NCI-H1105 (cell line): ENCODE measurements at regions not wholly inside any gene's neighbourhood (a gene's known extent, or its start where the extent isn't known, plus 50 kb on each side); places are given as distances from the start of the nearest gene placed in this dataset.

Experiments used
- DNase-seq: peaks from one replicate; lab custom pipeline; 2025; lab: John Stamatoyannopoulos, UW

DNA sequence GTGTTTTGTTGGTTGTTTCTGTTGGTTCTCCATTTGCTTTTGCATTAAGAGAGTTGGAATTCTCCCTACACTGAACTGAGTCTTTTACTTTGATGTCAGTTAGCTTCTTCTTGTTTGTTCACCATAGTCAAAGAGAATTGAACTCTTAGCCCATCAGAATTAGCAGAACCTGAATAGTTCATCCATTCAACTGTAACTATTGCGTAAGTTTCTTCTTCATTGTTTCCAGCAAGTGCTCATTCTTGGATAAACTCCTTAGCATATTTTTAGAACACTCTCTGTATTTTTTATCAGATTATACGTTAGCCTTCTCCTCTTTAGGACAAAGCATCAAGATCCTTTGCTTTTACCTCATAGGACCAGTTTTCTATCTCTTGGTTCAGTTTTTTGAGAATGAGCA is 128.4 kb upstream of the RAB11FIP2 start:
- no peak for DNase-seq

DNA sequence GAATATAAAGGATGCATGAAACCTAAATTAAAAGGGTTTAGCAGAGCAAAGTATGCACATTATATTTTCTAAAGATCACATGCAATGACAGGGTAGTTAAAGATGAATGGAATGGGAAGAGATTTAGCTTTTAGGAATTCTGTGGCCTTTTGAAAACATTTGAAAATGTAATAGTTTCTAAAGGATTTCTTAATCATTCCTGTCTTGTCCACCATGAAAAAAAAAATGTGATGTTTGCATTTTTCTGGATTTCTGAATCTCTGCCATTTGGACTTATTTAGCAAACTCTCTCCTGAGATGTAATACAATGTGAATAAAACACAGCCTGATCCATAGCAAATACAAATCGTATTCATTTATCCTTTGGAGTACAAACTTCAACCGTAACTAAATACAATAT is 126.6 kb upstream of the RAB11FIP2 start:
- DNase-seq: no peak

DNA sequence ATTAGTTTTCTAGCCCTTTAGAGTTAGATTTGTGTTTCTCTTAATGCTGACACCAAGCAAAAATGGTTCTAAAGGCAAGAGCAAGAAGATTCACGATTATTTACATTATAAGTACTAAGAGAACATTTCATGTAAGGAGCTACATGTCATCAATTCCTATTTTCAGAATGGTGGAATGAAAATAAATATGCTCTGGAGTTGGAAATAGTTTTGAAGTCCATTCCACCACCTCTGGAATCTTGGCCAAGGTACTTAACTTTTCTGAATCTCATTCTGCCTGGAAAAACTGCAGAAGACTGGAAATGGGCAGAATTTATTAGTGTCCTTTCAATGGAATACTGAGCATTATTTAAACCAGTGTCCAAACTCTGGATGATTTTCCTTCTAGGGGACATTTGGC is 125.1 kb upstream of the RAB11FIP2 start:
- DNase-seq: no peak

DNA sequence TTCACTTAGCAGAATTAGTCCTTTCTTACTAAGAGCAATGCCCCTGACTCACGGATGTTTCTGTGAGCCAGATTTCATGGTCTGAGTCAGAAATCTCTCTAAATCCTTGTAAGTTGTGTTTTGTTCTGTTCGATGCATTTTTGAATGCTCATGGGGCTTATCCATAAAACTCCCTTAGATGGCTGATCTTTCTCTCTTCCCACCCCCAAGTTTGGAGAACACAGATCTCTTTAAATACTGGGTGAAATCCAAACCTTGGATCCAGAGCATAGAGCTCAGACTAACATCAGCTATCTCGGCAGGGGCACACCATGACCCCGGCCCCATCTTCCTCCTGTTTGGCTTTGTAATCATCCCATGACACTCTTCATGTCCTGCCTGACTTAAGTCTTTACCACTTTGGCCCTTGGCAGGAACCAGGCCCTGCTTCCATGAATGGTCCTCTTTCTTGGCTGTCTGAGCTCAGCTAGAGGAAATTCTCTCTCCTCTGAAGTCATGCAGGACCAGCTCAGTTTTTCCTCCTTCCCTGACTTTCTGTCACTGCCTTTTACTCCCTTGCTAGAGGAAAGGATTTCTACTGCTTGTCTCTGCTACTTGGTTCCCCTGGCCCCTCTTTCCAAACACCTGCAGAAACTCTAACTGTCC is 120.4 kb upstream of the RAB11FIP2 start:
- no peak for DNase-seq

DNA sequence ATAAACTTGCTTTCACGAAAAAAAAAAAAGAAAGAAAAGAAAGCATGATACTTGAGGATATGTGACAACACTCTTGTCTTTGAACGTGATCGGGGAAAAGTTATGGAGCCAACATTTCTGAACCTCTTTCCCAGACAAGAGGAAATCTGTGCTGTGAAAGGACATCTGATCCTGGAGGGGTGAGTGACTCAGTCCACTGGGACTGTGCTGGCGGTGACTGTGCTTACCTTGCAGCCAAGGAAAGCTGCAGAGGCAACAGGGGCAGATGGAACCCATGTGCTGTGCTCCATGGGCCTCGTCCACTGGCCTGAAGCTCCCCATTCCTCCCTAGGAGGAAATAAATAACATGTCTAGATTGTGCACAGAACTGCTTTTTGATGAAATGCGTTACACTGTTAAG is 116.5 kb upstream of the RAB11FIP2 start:
- no peak for DNase-seq

DNA sequence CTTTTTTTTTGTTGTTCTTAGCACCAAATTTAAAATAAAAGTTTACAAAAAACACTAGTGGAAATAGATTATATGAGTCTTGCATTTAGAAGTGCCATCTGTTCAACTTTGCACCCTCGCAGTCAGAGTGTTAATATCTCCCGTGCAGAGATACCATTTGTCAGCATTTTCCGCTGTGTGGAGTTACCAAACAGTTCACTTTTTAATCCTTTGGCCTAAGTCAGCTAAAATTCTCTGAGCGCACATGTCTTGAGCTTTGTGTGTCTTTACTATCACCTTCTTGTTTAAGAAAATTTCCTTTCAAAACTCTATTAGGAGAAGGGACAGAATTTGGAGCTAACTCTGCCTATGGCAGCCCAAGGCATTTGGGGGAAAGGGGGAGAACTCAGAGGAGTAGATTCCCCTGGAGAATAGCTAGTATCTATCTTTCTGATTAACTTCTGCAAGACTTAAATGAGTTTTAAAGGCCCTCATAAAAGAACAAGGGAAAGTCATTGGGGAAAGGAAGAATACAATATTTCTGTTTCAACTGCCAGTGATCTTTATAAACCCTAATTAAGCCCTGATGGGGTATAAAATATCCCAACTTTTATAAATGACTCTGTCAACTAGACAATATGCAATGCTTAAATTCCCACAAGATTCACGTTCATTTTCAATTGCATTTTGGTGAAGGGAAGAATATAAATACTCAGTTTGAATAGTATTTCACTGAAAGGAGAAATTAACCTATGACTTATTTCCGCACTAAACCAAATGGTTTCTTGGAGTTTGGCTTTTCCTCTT is 114.9 kb upstream of the RAB11FIP2 start:
- no peak for DNase-seq

DNA sequence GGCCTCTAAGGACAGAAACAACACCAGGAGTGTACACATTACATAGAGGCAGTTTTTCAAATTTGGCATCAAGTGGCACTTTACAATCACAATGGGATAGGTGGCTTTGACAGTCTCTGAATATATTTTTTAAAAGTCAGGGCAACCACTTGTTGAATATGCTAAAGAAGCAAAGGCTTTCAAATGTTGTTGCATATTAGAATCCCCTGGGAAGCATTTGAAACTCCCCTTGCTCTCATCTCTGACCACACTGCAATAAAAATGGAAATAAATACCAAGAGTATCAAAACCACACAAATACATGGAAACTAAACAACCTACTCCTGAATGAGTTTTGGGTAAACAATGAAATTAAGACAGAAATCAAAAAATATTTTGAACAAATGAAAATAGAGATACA is 106.5 kb upstream of the RAB11FIP2 start:
- DNase-seq: no peak

DNA sequence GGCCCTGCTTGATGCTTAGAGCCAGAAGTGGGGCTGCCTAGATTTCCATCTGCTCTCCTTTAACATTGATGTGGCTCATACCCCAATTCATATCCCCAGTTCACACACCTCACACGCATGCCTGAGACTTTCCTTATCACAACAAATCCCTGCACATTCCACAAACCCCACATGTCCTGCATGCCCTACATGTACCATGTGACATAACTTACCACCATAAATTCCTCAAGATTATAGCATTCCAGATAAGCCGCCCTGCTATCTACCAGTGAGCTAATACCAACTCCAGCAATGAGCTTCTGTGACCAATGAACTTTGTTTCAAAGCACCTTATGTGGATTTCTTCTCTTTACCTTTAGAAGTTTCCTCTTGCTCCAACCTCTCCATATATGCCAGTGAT is 104.7 kb upstream of the RAB11FIP2 start:
- DNase-seq: no peak

DNA sequence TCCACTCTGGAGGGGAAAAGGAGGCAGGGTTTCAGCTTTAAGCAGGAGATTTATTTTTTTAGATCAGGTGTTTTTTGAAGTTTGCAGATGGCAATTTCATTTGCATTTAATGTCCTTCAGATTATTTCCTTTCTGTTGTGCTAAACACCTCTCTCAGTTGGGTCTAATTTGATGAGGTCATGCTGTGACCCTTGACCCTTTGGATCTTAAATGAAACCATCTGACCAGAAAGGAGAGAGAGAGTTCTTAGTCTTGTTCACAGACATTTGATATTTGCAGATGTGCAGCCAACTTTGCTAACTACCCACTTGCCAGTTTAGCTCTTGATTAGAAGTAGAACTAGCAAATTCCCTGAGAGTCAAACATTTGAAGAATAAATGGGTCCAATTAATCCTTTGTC is 101.5 kb upstream of the RAB11FIP2 start:
- no peak for DNase-seq

DNA sequence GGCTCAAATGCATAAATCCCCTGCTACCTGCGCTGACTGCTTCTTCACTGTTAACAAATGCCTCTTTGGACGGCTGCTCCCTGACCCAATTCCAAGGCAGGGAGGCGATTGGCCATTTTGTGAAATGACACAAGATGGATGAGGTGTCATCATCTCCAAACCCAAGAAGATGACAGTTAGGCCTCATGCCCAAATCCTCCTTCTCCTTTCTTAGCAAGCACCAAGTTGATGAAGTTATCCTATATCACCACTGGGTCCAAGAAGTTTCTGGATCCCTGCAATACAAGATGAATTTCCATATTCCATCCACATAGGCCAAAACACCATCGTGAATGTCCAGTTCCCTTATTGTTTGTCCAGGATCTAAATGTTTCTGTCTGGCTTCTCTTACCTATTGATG is 98.5 kb upstream of the RAB11FIP2 start:
- DNase-seq: no peak

DNA sequence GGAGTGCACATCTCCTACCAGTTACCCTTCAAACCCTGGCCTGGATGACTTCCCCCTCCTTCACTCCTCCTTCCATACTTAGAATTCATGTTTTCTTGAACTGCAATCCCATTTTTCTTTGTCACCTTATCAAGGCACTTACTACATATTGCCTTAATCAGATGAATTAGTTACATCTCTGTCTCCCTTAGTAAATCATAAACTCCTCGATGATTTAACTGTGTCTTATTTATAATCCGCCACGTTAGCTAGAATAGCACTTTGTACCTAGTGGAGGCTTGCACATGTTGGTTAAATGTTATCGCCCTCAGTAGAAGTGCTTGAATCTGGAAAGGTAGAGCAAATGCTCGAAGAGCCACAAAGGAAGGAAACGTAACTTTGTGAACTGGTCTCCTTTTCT is 94.7 kb upstream of the RAB11FIP2 start:
- DNase-seq: no peak

DNA sequence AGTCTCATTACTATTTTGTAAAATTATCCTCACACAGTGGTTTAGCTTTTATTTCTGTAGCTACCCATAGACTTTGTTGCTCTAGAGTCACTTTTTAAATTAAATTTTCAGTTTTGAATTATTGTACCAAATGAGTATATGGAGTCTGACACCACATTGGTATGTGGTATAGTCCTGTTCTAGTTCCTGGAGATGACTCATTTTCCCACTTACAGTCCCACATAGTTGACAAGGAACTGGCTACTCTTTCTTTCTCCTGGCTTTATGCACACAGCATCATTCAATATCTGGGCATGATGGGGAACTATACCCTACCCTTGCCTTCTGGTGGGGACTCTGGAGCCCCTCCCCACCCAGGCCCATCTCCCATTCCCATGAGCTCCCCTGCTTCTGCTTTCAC is 92.6 kb upstream of the RAB11FIP2 start:
- DNase-seq: no peak

DNA sequence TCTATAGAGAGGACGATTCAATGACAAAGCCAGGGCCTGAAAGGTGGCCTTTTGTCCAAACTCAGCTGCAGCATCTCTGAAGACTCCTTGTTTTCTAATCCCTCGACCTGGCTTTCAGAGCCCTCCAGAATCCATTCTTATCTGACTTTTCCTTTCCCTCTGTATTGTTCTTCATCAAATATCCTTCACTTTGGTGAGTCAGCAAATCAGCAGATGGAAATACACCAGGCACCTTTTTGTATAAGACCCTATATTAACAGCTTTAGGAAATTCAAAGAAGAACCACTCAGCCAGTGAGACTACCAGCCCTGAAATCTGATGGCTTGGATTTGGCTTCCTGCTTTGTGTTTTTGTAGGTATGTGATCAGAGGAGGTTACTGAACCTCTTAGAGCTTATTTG is 81.9 kb upstream of the RAB11FIP2 start:
- no peak for DNase-seq

DNA sequence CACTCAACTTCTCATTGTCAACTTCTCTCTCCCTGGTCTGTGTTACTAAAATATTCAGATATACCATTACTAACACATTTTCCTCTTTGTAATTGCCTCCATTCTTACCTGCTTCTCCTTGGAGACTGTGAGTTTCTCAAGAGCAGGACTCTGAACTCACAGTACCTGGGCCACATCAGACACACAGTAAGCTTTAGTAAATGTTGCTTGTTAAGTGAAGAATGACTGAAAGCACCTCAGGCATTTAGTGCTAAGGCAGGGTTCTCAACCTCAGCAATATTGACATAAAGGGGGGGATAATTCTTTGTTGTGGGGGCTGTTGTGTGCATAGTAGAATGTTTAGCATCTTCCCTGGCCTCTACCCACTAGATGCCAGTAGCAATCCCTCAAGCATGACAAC is 72.0 kb upstream of the RAB11FIP2 start:
- no peak for DNase-seq

DNA sequence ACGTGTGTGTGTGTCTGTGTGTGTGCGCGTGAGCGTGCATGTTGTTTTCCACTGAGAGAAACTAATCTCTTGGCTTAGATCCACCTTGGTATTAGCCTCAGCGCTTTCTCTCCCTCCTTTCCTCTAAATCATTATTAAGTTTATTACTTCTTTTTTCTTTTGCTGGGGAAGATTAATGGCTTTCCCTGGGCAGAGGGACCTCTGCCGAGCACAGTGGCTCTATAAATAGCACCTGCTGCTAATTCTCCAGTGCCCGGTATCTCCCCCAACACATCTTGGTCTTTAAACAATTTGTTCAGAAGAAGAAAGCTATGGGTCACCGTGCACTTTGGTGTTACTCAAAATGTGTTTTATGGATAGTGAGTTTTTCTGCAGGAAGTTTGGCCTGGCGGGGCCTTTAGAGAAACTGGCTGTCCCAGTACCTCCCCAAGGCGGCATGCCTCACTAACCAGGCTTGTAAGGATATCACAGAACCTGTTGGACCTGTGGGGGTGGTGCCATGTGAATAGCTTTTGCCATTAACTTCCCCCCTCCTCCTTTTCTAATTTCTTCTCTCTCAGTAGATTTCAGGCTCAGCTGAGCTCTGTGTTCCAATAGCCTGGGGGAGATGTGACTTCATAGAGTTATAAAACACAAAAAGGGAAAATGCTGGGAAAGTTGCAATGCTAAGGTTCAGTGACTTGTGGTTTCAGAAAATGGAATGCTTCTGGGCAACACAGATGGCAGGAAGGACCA is 70.1 kb upstream of the RAB11FIP2 start:
- no peak for DNase-seq

DNA sequence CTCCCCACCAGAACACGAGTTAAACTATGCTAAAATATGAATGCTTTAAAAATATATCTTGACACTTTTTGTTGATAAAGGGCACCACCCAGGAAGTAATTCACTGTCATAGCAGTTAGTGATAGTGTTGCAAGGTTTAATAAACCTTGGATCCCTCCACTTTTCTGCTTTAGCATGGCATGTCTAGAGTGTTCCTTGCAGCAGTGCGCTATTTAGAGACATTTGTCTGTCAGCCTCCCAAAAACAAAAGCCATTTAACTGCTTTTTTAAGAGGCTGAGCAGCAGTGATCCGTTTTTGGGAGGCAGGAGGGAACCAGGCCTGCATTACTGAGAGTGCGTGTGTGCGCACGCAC is 69.6 kb upstream of the RAB11FIP2 start:
- no peak for DNase-seq

DNA sequence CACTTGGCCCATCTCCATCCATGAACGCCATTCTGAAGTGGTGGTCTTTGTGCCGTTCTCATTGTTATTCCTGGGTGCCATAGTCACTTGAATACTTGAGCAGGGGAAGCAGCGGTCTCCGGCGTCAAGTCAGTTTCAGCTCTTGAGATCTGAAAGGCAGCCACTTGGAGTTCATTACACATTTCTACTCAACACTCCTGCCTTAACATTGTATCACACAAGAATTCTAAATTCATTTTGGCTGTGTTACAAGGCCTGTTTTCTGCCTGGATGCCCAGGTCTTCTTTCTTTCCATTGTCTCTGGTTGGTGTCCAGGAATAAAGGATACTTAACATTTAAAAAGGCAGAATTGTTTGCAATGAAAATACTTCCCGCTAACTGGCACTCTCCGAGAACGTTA is 69.0 kb upstream of the RAB11FIP2 start:
- DNase-seq: no peak

DNA sequence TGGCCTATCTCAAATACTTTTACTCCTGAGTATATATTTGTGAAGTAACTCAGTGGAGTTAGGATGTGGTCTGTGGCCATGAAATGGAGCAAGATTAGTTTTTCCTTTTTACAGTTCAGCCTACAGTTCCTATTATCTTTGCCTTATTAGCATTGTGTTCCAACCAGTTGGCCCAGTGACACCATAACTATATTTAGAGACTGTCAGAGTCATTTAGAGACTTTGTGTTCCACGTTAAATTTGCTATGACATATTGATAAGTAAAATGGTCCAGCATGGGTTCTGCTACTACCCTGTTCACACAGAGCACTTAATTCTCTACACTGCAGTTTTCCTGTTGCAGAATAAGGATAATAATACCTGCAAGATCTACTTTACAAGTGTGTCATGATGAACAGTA is 68.3 kb upstream of the RAB11FIP2 start:
- no peak for DNase-seq

DNA sequence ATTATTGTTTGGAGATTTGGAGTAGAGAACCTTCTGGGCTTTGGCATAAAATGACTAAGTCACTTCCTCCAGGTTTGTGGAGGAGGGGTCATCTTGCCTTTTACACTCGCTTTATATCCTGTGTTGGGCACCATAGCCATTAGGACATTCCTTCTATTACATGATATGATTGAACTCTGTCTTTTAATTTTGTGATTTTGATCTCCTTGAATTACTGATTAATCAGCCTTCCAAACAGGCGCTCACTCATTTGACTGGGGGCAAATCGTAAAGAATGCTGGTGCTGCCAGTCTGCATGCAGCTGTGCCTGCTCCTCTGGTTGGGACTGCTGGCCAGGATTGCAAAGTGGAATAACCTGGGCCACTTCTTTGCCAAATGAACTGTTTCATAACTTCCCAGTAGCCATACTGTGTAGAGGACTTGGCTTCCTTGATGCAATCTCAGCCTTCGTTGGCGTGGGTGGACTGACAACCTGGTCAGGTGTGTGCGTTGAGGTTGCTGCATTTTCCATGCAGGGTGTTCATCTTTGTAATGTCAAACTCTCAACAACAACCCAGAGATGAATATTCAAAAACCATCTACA is 65.9 kb upstream of the RAB11FIP2 start:
- no peak for DNase-seq

DNA sequence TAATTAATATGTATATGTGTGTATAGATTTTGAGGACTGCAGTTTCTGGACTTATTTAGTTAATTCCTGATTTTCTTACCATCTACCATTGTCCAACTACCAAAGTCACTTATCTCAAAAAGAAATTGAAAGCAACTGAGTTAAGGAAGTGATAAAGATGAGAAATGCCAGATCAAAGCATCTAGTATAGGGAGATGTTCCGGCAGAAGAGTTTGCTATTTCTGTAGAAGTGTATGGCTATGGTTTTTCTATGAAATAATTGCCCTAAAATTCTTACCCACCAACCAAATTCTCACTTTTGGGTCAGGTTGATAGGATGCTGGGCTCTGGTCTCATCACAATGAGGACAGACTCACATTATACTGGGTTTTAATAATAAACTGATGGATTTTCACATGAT is 64.0 kb upstream of the RAB11FIP2 start:
- DNase-seq: no peak

DNA sequence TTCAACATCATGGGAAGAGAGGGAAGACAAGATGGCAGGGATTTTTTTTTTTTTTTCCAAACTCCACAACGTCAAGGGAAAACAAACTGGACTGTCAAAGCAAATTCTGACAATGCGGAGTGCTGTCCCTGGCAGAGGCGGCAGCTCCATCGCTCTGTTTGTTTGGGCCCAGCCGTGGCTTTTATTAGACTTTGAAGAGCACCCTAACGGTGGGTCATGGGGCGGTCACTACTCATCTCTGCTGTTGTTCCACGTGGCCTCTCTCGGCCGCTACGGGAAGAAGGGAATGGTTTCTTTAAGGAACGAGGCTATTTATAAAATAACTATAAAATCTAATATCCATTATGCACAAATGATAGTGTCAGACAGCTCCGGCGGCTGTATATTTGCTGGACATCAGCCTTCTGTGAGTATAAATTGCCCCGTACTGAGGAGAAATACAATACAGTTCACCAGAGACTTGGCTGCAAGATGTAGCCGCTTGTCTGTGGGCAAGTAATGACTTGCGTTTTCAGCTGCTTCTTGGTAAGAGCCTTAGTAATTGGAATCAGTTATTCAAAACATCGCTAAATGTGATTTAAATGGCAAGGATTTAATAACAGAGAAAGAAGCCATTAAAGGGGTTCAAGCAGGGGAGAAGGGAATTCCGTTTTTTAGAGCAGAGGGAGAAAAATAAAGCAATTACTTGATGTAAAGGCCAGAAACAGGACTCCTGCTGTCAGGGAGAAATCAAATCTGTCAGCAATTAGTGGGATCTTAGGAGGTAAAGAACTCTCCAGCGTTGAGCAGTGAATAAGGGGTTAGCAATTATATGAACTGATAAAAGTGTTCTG is 61.7 kb upstream of the RAB11FIP2 start:
- DNase-seq: peak; percentile 71

DNA sequence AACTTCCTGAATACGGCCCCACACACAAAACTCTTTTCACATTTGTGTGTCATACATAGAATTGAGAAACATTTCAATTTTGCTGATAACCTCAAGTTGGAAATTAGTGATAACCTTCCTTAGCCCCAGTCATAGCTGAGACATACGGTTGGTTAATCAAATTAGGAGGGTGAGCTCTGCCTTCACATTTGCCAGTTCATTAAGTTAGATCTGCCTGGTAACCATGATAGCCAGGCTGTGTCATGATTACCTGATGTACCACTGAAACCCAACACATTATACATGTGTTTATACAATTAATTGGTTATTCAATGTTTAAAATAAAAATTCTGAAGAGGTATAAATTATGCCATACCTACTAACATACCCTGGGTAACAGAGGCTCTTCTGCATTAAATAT is 60.8 kb upstream of the RAB11FIP2 start:
- DNase-seq: no peak
